K562 (cell line): ENCODE measurements at regions not wholly inside any gene's neighbourhood (a gene's known extent, or its start where the extent isn't known, plus 50 kb on each side); places are given as distances from the start of the nearest gene placed in this dataset.

Experiments
- ATAC-seq: fragments of 200-7000 bp; cut with Tn5 transposase; 3 replicates; pipeline ENCODE4 v1.9.1; 2020; ENCODE audit warnings: moderate library complexity
- BruUV-seq: library from RNA; stranded (reverse); fragments of 400-500 nt; replicated peaks from 2 replicates; lab custom pipeline; 2021; lab: Mats Ljungman, UMichigan
- CTCF ChIA-PET: fragments of 300-600 bp; formaldehyde crosslinking; extraction: SDS; loops from one replicate; lab custom pipeline; 2021; ENCODE audit warnings: low intra/inter-chr PET ratio; lab: Yijun Ruan, JAX
- POLR2A ChIA-PET: fragments of 300-600, 350-650 bp; sonication (Branson Sonifier 250); formaldehyde crosslinking; extraction: SDS; loops from one replicate; lab custom pipeline; 2021; ENCODE audit warnings: antibody characterized with exemption, inconsistent platforms; lab: Yijun Ruan, JAX
- DNase-seq, 4 experiments: peaks; one replicate each; pipeline versions ENCODE4 v3.0.0 to v3.0.0-alpha.2; 2011 to 2018; ENCODE audit warnings: low spot score in 3 of 4, mixed read lengths in 3 of 4; ENCODE audit errors: extremely low read depth in 1 of 4
- FAIRE-seq: peaks from 2 replicates; lab custom pipeline; 2011; peaks lifted over from hg19 to GRCh38; lab: Jason Lieb, UNC
- H2AFZ ChIP-seq: 2 replicates; pipeline ENCODE4 v1.6.0; 2011; ENCODE audit warnings: low read depth, low read length, control low read depth, inconsistent platforms
- H3K27ac ChIP-seq: fragments of 200-600 bp; 3 replicates; pipeline ENCODE4 v1.8.0; 2011; ENCODE audit warnings: low read depth, mild to moderate bottlenecking, control low read depth, inconsistent platforms, low read length, moderate library complexity, mixed read lengths; ENCODE audit errors: extremely low read depth
- H3K27me3 ChIP-seq, 2 experiments: fragments of 300-600 bp in 1 of 2; 2 replicates in 1 of 2; 3 replicates in 1 of 2; pipeline versions ENCODE4 v1.6.0 to v1.8.0; 2011; ENCODE audit warnings: inconsistent platforms in 2 of 2, low read length in 2 of 2, mild to moderate bottlenecking in 1 of 2, mixed read lengths in 1 of 2, moderate library complexity in 1 of 2; ENCODE audit not compliant: control insufficient read depth in 2 of 2, insufficient read depth in 2 of 2
- H3K36me3 ChIP-seq: fragments of 300-600 bp; 3 replicates; pipeline ENCODE4 v1.8.0; 2011; ENCODE audit warnings: mild to moderate bottlenecking, low read length, inconsistent platforms; ENCODE audit not compliant: control insufficient read depth, insufficient read depth
- H3K4me1 ChIP-seq, 2 experiments: fragments of 200-600 bp in 1 of 2; replicated peaks in 1 of 2; 2 replicates in 1 of 2; 3 replicates in 1 of 2; pipeline versions ENCODE4 v1.5.1 to v1.8.0; 2011; ENCODE audit warnings: inconsistent platforms in 2 of 2, low read length in 2 of 2, mild to moderate bottlenecking in 1 of 2, mixed read lengths in 1 of 2, moderate library complexity in 1 of 2; ENCODE audit not compliant: control insufficient read depth in 2 of 2, insufficient read depth in 2 of 2
- H3K4me2 ChIP-seq: 2 replicates; pipeline ENCODE4 v1.6.1; 2011; ENCODE audit warnings: low read length, control low read depth, inconsistent platforms, mixed read lengths; ENCODE audit not compliant: insufficient read depth
- H3K4me3 ChIP-seq: fragments of 200-600 bp; sonication (generic), shearing (Covaris generic); 2 replicates; pipeline ENCODE4 v1.5.1; 2016; ENCODE audit warnings: control low read depth, inconsistent platforms
- H3K79me2 ChIP-seq: fragments of 200-600 bp; 3 replicates; pipeline ENCODE4 v1.8.0; 2011; ENCODE audit warnings: low read length, inconsistent platforms; ENCODE audit not compliant: control insufficient read depth, insufficient read depth
- H3K9ac ChIP-seq, 2 experiments: 2 replicates each; pipeline versions ENCODE4 v1.6.0 to v1.6.1; 2011; ENCODE audit warnings: low read depth in 2 of 2, low read length in 2 of 2, control low read depth in 1 of 2, inconsistent platforms in 1 of 2, mild to moderate bottlenecking in 1 of 2, mixed read lengths in 1 of 2; ENCODE audit not compliant: insufficient read depth in 1 of 2
- H3K9me1 ChIP-seq: one replicate; pipeline ENCODE4 v1.6.0; 2011; ENCODE audit warnings: inconsistent platforms, mild to moderate bottlenecking, low read length, moderate library complexity; ENCODE audit not compliant: control insufficient read depth, insufficient read depth
- H3K9me3 ChIP-seq: replicated peaks from 2 replicates; pipeline ENCODE4 v1.5.1; 2011; ENCODE audit warnings: low read depth, low read length, inconsistent platforms; ENCODE audit not compliant: control insufficient read depth, insufficient read depth
- H4K20me1 ChIP-seq: replicated peaks from 2 replicates; pipeline ENCODE4 v1.6.1; 2011; ENCODE audit warnings: low read length, inconsistent platforms, mixed read lengths; ENCODE audit not compliant: control insufficient read depth, insufficient read depth
- ARID1B ChIP-seq: fragments of 450-650 bp; IDR thresholded peaks from 2 replicates; pipeline ENCODE4 v1.6.1; 2016; ENCODE audit warnings: antibody characterized with exemption, mild to moderate bottlenecking, inconsistent platforms
- CHD1 ChIP-seq: fragments of 200-600 bp; sonication (generic); IDR thresholded peaks from one replicate; pipeline ENCODE4 v1.6.1; 2012; ENCODE audit warnings: mild to moderate bottlenecking, moderate library complexity, low read length, inconsistent platforms
- CLOCK ChIP-seq: fragments of 250-450 bp; sonication (Bioruptor Pico); IDR thresholded peaks from 2 replicates; pipeline ENCODE4 v1.4.0; 2020; ENCODE audit warnings: mild to moderate bottlenecking, moderate library complexity, borderline replicate concordance
- GTF2E2 ChIP-seq: fragments of 200-800 bp; sonication (Bioruptor generic); IDR thresholded peaks from 2 replicates; pipeline ENCODE4 v1.6.1; 2016; ENCODE audit warnings: missing genetic modification characterization, missing compliant biosample characterization
- KLF1 ChIP-seq: fragments of 450-650 bp; IDR thresholded peaks from 2 replicates; pipeline ENCODE4 v1.6.1; 2016; ENCODE audit warnings: missing genetic modification characterization, missing compliant biosample characterization
- RB1 ChIP-seq: fragments of 450-650 bp; IDR thresholded peaks from 2 replicates; pipeline ENCODE4 v1.6.1; 2017; ENCODE audit warnings: low read depth, mild to moderate bottlenecking
- RBM14 ChIP-seq: fragments of 200-400 bp; formaldehyde crosslinking; IDR thresholded peaks from 2 replicates; pipeline ENCODE4 v1.6.1; 2018; ENCODE audit warnings: low read depth, mild to moderate bottlenecking, low read length, moderate library complexity, borderline replicate concordance; ENCODE audit not compliant: insufficient read depth
- ZBTB17 ChIP-seq: fragments of 450-650 bp; formaldehyde crosslinking; IDR thresholded peaks from 2 replicates; pipeline ENCODE4 v1.4.0; 2020; ENCODE audit warnings: mild to moderate bottlenecking
- ZNF124 ChIP-seq: sonication (generic); formaldehyde crosslinking; IDR thresholded peaks from 2 replicates; pipeline ENCODE4 v1.8.1; 2022; ENCODE audit warnings: missing genetic modification reagents
- ZNF282 ChIP-seq: sonication (generic); formaldehyde crosslinking; IDR thresholded peaks from 2 replicates; pipeline ENCODE4 v1.8.1; 2023; ENCODE audit warnings: missing genetic modification reagents
- ZNF311 ChIP-seq: fragments of 250-450 bp; sonication (Bioruptor Pico); IDR thresholded peaks from 2 replicates; pipeline ENCODE4 v1.4.0; 2020; ENCODE audit warnings: mild to moderate bottlenecking, moderate library complexity
- ZNF507 ChIP-seq: conservative IDR thresholded peaks from 2 replicates; pipeline ENCODE4 v1.6.1; 2017; ENCODE audit warnings: missing genetic modification characterization, missing compliant biosample characterization
- WGBS: fragments of 100-300 bp; shearing (Covaris generic); methylation state at CpG from one replicate; pipeline ENCODE4 v1.1.6; 2016; ENCODE audit warnings: low coverage, mixed read lengths; ENCODE audit not compliant: insufficient coverage; ENCODE audit errors: missing lambda C conversion rate; 5-methylcytosine and 5-hydroxymethylcytosine counted together
- in situ Hi-C: fragments of 300-500 bp; cut with MboI; formaldehyde crosslinking; loops from 4 replicates; pipeline ENCODE4 v1.15.0; 2018; ENCODE audit warnings: inconsistent platforms, mixed read lengths
- intact Hi-C: fragments of 100-400 bp; cut with micrococcal nuclease; formaldehyde crosslinking; loops from 2 replicates; pipeline ENCODE4 v1.14.2; 2022

GRCh38 chr15:62592920-62593319 is 427.8 kb upstream of the C2CD4B start:
- in situ Hi-C loops = no loop called here
- TF ChIP-seq GTF2E2 = no peak
- no peak for TF ChIP-seq CLOCK
- TF ChIP-seq RB1 = no peak
- TF ChIP-seq RBM14 = no peak
- TF ChIP-seq ZNF311 (CRISPR knock-in tag) = no peak
- no peak for TF ChIP-seq ARID1B
- no peak for TF ChIP-seq KLF1 (tag)
- TF ChIP-seq ZNF507 (tag) = no peak
- TF ChIP-seq ZNF282 (CRISPR knock-in tag) = no peak
- no peak for TF ChIP-seq CHD1
- no peak for TF ChIP-seq ZNF124 (CRISPR knock-in tag)
- no peak for TF ChIP-seq ZBTB17 (CRISPR knock-in tag)
- no peak overlapping the region for H3K4me3 ChIP-seq
- no TSS peak for BruUV-seq
- CTCF ChIA-PET = no interaction called here
- intact Hi-C loops = no loop called here
- H3K4me2 ChIP-seq = no peak overlapping the region
- no peaks in the 10 kb centered on the region for H4K20me1 ChIP-seq
- H3K27me3 ChIP-seq = peaks cover under 1 to 5% of the 10 kb centered on the region in 2 experiments; a peak in 1 of 5 replicates
- no peaks in the 10 kb centered on the region for H3K79me2 ChIP-seq
- H3K27ac ChIP-seq = no peak overlapping the region
- H3K4me1 ChIP-seq = no peaks in the 10 kb centered on the region
- WGBS = 0% methylated on average over 1 of the region's 1 CpG
- H3K9me3 ChIP-seq = no peaks in the 10 kb centered on the region
- ATAC-seq (no peak), FAIRE-seq (no peak), DNase-seq (no peak)
- no peaks in the 10 kb centered on the region for H3K36me3 ChIP-seq
- H3K9me1 ChIP-seq = no peaks in the 10 kb centered on the region
- H2AFZ ChIP-seq = no peak overlapping the region
- no peak overlapping the region for H3K9ac ChIP-seq
- POLR2A ChIA-PET = no interaction called here
